Fibroblast of skin of abdomen (primary cell): ENCODE measurements at regions not wholly inside any gene's neighbourhood (a gene's known extent, or its start where the extent isn't known, plus 50 kb on each side); places are given as distances from the start of the nearest gene placed in this dataset.
"Not testable (repeated sequence)": the region's sequence is repeated elsewhere in the genome, so short reads cannot be mapped to it uniquely, and the experiment has no call there.

Experiments used
- DNase-seq: peaks from one replicate; pipeline ENCODE4 v3.0.0-alpha.2; 2013

GRCh38 chr7:152594801-152595200 lies 81.1 kb downstream of the XRCC2 start:
- no peak for DNase-seq

GRCh38 chr7:152591976-152592375 lies 84.0 kb downstream of the XRCC2 start:
- DNase-seq, result no peak

- no peak for DNase-seq
These were observed 85.5 kb downstream of the XRCC2 start for GRCh38 chr7:152590481-152590880.

- DNase-seq, result not testable (repeated sequence)
These were observed 86.1 kb downstream of the XRCC2 start for GRCh38 chr7:152589821-152590220.

GRCh38 chr7:152588350-152588749 lies 87.6 kb downstream of the XRCC2 start:
- peak; percentile 9 for DNase-seq

- DNase-seq, result no peak
These were observed 88.6 kb downstream of the XRCC2 start for GRCh38 chr7:152587366-152587765.

GRCh38 chr7:152583006-152583405 lies 92.9 kb downstream of the XRCC2 start:
- no peak for DNase-seq

- DNase-seq, result peak; percentile 13
These were observed 96.9 kb downstream of the XRCC2 start for GRCh38 chr7:152579070-152579469.

GRCh38 chr7:152577339-152577738 lies 98.6 kb downstream of the XRCC2 start:
- DNase-seq, result no peak

GRCh38 chr7:152574892-152575548 lies 100.9 kb downstream of the XRCC2 start:
- no peak for DNase-seq

- DNase-seq, result not testable (repeated sequence)
These were observed 102.8 kb downstream of the XRCC2 start for GRCh38 chr7:152573186-152573585.

GRCh38 chr7:152572101-152572500 lies 103.8 kb downstream of the XRCC2 start:
- DNase-seq, result no peak

- no peak for DNase-seq
These were observed 104.9 kb downstream of the XRCC2 start for GRCh38 chr7:152571068-152571467.

GRCh38 chr7:152568972-152569371 lies 107.0 kb downstream of the XRCC2 start:
- DNase-seq, result no peak

- no peak for DNase-seq
These were observed 110.2 kb downstream of the XRCC2 start for GRCh38 chr7:152565731-152566130.

GRCh38 chr7:152564656-152565250 lies 111.2 kb downstream of the XRCC2 start:
- no peak for DNase-seq

GRCh38 chr7:152556013-152556755 lies 119.8 kb downstream of the XRCC2 start:
- DNase-seq, result no peak

GRCh38 chr7:152553671-152554317 lies 118.0 kb upstream of the KMT2C start:
- DNase-seq, result no peak

- no peak for DNase-seq
These were observed 115.7 kb upstream of the KMT2C start for GRCh38 chr7:152551304-152552036.

GRCh38 chr7:152544971-152545619 lies 109.3 kb upstream of the KMT2C start:
- no peak for DNase-seq

- DNase-seq, result no peak
These were observed 108.7 kb upstream of the KMT2C start for GRCh38 chr7:152544481-152544927.

- peak; percentile 2 for DNase-seq
These were observed 108.0 kb upstream of the KMT2C start for GRCh38 chr7:152543799-152544198.
